Anterior cingulate cortex (tissue), 58 donors: ENCODE measurements at regions not wholly inside any gene's neighbourhood (a gene's known extent, or its start where the extent isn't known, plus 50 kb on each side); places are given as distances from the start of the nearest gene placed in this dataset.
"Not testable (repeated sequence)": the region's sequence is repeated elsewhere in the genome, so short reads cannot be mapped to it uniquely, and the experiment has no call there.

Experiments
- DNase-seq, 58 donors: peaks; one replicate each; lab custom pipeline; 2025; lab: John Stamatoyannopoulos, UW

GRCh38 chr12:124677552-124678356 lies 110.3 kb upstream of the NCOR2 start:
- no peak for DNase-seq

GRCh38 chr12:124676714-124677462 lies 109.5 kb upstream of the NCOR2 start:
- DNase-seq: no peak

DNA sequence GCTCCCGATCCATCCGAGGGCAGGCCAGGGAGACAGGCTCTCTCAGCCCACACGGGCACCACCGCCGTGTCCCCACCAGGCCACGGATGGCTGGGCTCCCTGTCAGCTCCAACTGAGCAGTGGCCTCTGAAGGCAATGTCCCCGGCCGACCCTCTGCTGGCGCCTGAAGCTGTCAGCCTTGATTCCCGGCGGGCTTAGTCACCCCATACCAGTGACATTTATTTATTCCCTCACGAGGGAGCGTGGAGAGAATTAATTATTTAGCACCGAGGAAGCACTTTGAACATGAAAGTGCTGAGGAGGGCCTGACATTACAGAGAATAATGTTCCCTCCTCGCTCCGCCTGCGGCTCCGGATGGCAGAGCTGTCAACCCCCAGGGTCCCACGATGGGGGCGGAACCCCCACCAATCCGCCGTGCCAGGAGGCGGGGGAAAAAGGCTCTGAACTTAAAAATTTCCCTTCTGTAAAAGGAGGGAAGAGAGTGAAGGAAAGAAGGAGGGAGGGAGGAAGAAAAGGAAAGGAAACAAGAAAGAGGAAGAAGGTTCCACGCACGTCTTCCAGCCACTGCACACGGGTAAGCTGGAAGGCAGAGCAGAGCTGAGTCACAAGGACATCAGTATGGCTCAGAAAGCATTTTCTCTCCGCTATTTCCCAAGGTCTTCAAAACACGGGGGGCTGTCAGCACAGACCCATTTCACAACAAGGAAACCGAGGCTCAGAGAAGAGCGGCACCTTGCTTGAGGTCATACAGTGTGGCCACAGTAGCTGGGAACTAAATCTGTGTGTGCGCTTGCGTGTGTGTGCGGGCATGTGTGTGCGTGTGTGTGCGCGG lies 108.7 kb upstream of the NCOR2 start:
- DNase-seq: peak in 19 of 58 donors; percentile 13 to 65 (median 35)

- DNase-seq: no peak
These were observed 107.5 kb upstream of the NCOR2 start for GRCh38 chr12:124674937-124675336.

DNA sequence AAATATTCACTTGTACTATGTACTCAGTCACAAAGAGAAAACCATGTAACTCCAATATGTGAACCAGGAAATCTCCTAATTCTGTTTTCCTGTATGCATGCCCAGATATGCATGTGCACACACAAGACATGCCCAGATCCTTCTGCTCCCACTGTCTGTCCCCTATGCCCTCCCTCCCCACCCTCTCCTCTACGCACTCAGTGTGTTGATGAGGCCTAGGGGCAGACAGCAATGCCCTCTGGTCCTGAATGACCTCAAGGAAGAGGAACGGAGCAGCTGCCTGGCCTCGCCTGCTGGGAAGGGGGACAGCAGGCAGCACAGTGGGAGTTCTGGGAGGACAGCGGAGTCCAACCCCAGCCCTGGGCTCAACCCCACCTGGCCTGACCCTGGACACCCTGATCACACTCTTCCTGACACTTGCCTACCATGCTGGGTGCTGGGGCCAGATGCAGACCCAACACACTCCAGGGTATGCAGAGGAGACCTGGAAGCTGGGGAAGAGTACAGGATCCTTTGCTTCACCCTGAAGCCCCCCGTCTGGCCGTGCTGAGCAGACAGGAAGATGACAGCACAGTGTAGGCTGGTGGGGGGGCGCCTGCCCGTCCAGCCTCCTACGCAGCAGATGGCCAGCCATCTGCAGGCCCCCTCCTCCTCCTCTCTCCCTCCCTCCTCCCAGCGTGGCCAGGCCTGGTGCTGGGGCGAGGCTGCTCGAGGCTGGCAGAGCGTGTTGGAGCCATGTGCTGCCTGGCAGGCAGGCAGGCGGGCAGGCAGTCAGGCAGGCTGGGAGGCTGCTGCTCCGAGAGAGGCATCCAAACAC lies 106.6 kb upstream of the NCOR2 start:
- peak in 56 of 58 donors; percentile 25 to 93 (median 78) for DNase-seq

DNA sequence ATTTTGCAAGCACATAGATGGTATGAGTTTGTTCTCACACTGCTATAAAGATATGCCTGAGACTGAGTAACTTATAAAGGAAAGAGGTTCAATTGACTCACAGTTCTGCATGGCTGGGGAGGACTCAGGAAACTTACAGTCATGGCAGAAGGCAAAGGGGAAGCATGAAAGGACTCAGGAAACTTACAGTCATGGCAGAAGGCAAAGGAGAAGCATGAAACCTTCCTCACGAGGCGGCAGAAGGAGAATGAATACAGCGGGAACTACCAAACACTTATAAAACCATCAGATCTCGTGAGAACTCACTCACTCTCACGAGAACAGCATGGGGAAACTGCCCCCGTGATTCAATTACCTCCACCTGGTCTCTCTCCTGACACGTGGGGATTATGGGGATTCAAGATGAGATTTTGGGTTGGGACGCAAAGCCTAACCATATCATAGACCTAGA lies 101.9 kb upstream of the NCOR2 start:
- DNase-seq: not testable (repeated sequence)

GRCh38 chr12:124668602-124669001 lies 101.2 kb upstream of the NCOR2 start:
- DNase-seq: no peak

DNA sequence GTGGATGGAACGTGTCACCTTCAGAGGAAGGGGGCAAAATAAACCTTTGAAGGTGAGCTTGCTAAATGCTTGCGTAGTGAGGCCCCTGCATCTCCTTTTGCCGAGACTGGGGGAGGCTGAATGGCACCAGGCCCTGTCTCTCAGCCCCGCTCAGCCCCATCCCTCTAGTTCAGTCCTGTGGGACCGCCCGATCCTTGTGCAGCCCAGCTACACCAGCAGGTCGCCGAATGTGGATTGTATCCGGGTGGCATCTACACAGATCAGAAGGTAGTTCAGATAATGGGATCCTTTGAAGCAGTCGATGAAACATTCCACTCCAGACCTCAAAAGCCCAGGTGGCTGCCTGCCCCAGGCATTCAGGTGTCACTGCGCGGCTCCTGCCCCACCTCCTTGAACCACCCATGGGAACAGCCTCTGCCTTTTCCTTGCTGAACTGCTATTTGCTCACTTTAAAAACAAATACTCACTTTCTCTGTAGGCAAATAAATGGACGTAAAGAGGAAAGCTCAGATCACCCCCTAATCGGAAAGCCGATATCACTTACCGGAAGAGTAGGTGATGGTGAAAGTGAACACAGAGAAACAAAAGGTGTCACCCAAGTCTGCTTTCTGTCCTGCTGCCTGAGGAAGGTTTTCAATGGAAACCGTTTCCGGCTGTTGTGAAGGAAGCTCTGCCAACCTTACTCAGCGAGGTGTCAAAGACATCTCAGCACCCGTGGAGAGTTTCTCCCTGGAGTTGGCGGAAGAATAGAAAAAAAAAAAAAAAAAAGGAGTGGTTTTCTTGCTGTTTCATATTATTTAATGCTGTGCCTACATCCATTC lies 100.3 kb upstream of the NCOR2 start:
- peak in 6 of 58 donors; percentile 6 to 48 (median 21) for DNase-seq

DNA sequence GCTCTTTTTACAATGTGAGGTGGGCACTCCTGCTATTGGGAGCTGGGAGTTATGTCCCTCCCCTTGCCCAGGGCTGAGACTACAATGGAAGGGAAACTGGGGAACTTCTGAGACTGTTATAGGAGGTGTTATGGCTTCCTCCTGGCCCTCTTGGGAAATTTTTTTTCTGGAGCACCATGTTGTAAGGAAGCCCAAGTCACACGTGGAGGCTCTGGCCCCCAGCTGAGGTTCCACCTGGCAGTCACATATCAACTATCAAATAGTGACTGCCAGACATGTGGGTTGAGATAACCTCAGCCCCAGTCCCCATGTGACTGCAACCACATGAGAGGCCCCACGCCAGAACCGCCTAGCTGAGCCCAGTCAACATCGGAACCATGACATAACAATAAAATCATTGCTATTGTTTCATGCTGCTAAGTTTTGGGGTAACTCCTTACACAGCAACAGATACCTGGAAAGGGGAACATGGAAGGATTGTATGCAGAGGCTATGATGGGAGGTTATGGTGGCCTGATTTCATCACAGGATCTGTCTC lies 99.4 kb upstream of the NCOR2 start:
- no peak for DNase-seq

GRCh38 chr12:124665511-124665910 lies 98.1 kb upstream of the NCOR2 start:
- DNase-seq: no peak

GRCh38 chr12:124664395-124665111 lies 97.1 kb upstream of the NCOR2 start:
- DNase-seq: no peak

GRCh38 chr12:124663771-124664366 lies 96.5 kb upstream of the NCOR2 start:
- DNase-seq: peak in 50 of 58 donors; percentile 5 to 90 (median 61)

DNA sequence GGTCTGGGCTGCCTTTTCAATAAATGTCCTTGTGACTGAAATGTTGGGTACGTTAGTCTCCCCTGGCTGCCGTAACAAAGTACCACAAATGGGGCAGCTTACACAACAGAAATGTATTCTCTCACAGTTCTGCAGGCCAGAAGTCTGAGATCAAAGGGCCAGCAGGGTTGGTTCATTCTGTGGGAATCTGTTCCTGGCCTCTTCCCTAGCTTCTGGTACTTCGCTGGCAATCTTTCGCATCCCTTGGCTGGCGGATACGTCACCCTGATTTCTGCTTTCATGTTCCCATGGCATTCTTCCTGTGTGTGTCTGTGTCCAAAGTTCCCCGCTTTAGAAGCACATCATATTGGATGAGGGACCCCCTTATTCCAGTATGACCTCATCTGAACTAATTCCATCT lies 95.8 kb upstream of the NCOR2 start:
- DNase-seq: peak in 5 of 58 donors; percentile 12 to 26 (median 15)

- DNase-seq: peak in 14 of 58 donors; percentile 6 to 54 (median 28)
These were observed 93.9 kb upstream of the NCOR2 start for GRCh38 chr12:124661341-124661740.

- DNase-seq: peak in 12 of 58 donors; percentile 6 to 43 (median 22)
These were observed 93.4 kb upstream of the NCOR2 start for GRCh38 chr12:124660851-124661250.

- DNase-seq: no peak
These were observed 91.5 kb upstream of the NCOR2 start for GRCh38 chr12:124658806-124659402.

GRCh38 chr12:124658302-124658701 lies 90.9 kb upstream of the NCOR2 start:
- DNase-seq: no peak
